ENCODE measurements at regions not wholly inside any gene's neighbourhood (a gene's known extent, or its start where the extent isn't known, plus 50 kb on each side); places are given as distances from the start of the nearest gene placed in this dataset.

DNA sequence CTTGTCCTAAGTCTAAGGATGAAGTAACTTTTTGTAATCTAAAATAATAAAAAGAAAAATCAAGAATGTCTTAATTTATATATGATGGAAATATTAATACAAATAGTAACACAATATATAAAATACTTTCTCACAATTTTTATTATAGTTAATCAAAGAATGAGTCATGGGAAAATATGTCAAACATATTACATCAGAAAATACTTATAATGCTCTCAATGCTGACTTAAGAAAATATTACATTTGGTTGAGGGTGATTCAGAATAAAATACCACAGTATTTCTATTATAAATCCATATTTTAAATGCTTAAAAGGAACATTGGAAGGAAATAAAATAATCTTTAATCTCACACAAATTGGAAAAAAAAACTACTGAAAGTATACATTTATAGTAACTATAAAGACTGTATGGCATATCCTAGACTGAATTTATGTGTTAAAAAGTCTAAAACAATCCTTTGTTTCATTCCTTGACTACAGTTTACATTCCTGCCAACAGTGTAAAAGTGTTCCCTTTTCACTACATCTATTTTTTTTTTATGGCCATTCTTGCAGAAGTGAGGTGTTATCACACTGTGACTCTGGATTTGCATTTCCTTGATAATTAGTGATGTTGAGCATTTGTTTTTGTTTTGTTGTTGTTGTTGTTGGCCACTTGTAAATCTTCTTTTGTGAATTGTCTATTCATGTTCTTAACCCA lies 1573.5 kb upstream of the ACVR2A start:
- H3K4me3 ChIP-seq (ENCODE audit: low read length): no peak overlapping the region
- no peak for DNase-seq (ENCODE audit: low read depth)
- TF ChIP-seq, protein P1, sequence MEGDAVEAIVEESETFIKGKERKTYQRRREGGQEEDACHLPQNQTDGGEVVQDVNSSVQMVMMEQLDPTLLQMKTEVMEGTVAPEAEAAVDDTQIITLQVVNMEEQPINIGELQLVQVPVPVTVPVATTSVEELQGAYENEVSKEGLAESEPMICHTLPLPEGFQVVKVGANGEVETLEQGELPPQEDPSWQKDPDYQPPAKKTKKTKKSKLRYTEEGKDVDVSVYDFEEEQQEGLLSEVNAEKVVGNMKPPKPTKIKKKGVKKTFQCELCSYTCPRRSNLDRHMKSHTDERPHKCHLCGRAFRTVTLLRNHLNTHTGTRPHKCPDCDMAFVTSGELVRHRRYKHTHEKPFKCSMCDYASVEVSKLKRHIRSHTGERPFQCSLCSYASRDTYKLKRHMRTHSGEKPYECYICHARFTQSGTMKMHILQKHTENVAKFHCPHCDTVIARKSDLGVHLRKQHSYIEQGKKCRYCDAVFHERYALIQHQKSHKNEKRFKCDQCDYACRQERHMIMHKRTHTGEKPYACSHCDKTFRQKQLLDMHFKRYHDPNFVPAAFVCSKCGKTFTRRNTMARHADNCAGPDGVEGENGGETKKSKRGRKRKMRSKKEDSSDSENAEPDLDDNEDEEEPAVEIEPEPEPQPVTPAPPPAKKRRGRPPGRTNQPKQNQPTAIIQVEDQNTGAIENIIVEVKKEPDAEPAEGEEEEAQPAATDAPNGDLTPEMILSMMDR (conservative IDR thresholded peaks at IDR 0.05; ENCODE audit: low read depth, low read length): no peak

DNA sequence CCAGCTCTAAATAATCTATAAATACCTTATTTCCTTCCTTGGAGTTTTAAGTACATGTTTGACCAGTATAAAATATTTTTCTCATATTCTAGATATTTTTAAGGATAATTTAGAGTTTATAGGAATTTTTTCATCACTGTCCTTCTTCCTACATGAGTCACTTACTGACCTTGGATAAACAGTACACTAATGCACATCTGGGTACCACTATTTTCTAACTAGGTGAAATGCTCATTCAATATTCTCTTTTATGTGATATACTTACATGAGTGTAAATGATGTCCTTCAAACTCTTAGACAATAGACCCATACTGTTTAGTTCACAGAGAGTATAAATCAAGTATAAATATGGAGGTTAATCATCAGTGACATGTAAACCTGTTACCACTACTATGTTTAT lies 1574.2 kb upstream of the ACVR2A start:
- TF ChIP-seq, protein P1 (conservative IDR thresholded peaks at IDR 0.05; ENCODE audit: low read depth, low read length): no peak
- no peak for DNase-seq (ENCODE audit: low read depth)
- no peak overlapping the region for H3K4me3 ChIP-seq (ENCODE audit: low read length)

DNA sequence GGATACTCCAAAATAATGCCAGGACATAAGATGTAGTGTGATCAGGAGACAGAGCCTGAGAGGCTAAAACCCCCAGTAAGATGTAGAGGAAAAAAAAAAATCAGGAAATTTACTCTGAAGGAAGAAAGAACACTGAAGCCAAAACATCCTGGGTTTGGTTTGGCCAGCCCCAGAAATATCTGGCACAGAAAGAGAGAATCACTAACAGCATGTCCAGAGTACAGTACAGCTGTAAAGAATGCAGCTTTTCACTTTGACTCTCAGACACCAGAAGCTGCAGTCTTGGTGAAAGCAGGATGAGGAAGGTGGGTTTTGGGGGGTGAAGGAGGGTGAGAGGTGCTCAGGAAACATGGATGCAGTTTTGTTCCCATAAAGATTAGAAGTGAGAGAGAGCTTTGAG lies 1577.7 kb upstream of the ACVR2A start:
- TF ChIP-seq, protein P1 (conservative IDR thresholded peaks at IDR 0.05; ENCODE audit: low read depth, low read length): no peak
- no peak overlapping the region for H3K4me3 ChIP-seq (ENCODE audit: low read length)
- no peak for DNase-seq (ENCODE audit: low read depth)

DNA sequence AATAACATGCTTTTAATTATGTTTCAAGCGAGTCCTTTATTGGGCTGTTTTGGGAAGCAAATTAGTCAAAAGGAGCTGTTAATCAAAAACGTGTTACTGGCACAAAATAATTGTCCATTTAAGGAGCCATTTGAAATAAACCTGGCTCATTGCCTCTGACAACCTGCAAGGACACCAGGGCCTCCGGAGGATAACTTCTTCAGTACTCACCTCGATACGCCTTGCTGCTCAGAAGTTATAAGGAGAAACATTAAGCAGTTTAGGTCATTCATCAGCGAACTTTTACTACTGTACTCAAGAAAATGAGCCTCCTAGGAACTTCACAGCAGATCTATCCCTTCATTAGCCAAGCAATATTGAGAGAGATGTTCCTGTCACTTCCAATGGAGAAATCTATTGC lies 1579.2 kb upstream of the ACVR2A start:
- TF ChIP-seq, protein P1 (conservative IDR thresholded peaks at IDR 0.05; ENCODE audit: low read depth, low read length): no peak
- no peak for DNase-seq (ENCODE audit: low read depth)

DNA sequence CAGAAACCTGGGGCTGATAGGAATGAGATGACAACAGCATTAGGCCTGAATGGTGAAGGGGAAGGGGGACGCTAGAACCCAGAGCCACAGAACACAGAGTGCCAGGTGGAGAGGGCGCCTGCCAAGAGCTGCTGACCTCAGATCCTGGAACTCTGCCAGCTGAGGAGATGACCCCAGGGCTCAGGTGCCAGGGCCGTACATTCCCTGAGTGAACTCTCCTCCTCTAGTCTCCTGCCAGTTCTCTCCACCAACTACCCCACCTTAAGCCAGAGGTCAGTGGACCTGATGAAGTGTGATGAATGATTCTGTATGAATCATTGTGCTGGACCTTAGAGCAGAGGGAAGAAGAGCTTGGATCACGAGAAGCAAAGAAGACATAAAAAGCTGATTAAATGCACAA lies 1582.2 kb upstream of the ACVR2A start:
- no peak overlapping the region for H3K4me3 ChIP-seq (ENCODE audit: low read length)
- DNase-seq (ENCODE audit: low read depth): no peak
- TF ChIP-seq, protein P1 (conservative IDR thresholded peaks at IDR 0.05; ENCODE audit: low read depth, low read length): no peak

More for the DNA sequence above, 1579.2 kb upstream of the ACVR2A start:
- H3K4me3 ChIP-seq (ENCODE audit: low read length): no peak overlapping the region

DNA sequence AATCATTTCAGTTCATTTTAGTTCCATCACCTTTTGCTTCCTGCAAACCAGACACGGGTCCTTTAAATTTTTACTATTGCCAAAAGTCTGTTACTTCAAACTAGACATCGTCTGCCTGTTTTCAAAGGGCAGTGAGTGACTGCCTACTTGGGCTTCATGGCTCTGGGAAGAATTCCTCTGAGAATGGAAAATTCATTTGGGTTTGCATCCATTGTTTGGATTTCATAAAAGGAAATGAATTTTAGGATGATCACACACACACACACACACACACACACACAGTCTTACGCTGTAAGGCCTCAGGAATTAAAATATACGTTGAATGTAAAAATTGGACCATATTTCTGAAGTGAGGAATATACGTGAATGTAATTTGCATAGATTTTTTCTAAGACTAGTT lies 1584.3 kb upstream of the ACVR2A start:
- TF ChIP-seq, protein P1 (conservative IDR thresholded peaks at IDR 0.05; ENCODE audit: low read depth, low read length): no peak

DNA sequence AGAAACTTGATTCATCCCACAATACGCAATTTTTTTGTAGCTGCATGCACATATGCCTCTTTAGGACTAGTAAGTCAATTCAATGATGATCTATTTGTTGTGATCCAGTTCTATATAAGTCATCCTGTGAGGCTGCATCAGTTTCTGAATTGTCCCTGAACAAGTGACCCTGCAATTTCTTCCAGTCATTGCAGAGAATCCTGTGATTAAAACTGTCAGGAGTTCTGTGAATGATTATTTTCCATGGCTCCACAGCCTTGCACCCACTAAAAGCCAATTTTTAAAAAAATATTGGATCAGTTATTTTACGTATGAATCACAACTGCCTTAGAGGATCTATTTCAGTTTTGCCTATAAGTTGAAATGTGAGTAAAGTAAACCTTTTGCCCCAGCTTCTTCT lies 1585.0 kb upstream of the ACVR2A start:
- no peak for DNase-seq (ENCODE audit: low read depth)
- H3K4me3 ChIP-seq (ENCODE audit: low read length): no peak overlapping the region
- TF ChIP-seq, protein P1 (conservative IDR thresholded peaks at IDR 0.05; ENCODE audit: low read depth, low read length): no peak

More for the DNA sequence above, 1584.3 kb upstream of the ACVR2A start:
- no peak overlapping the region for H3K4me3 ChIP-seq (ENCODE audit: low read length)
- no peak for DNase-seq (ENCODE audit: low read depth)
